Osteoblast (primary cell): ENCODE measurements at regions not wholly inside any gene's neighbourhood (a gene's known extent, or its start where the extent isn't known, plus 50 kb on each side); places are given as distances from the start of the nearest gene placed in this dataset.
"Not testable (repeated sequence)": the region's sequence is repeated elsewhere in the genome, so short reads cannot be mapped to it uniquely, and the experiment has no call there.

Experiments
- DNase-seq: peaks from one replicate; pipeline ENCODE4 v3.0.0; 2011; ENCODE audit warnings: low spot score, mixed read lengths; ENCODE audit not compliant: insufficient read length; ENCODE audit errors: missing footprints
- H2AFZ ChIP-seq: 2 replicates; pipeline ENCODE4 v1.6.0; 2011; ENCODE audit warnings: mild to moderate bottlenecking, low read length
- H3K27ac ChIP-seq: 2 replicates; pipeline ENCODE4 v1.5.1; 2011; ENCODE audit warnings: mild to moderate bottlenecking, low read depth, low read length, moderate library complexity
- H3K27me3 ChIP-seq: 2 replicates; pipeline ENCODE4 v1.6.0; 2012; ENCODE audit warnings: mild to moderate bottlenecking, control low read depth, inconsistent platforms, low read length, moderate library complexity; ENCODE audit not compliant: insufficient read depth
- H3K36me3 ChIP-seq: 2 replicates; pipeline ENCODE4 v1.5.1; 2011; ENCODE audit warnings: mild to moderate bottlenecking, low read length, control low read depth, moderate library complexity; ENCODE audit not compliant: insufficient read depth
- H3K4me1 ChIP-seq: 2 replicates; pipeline ENCODE4 v1.5.1; 2011; ENCODE audit warnings: mild to moderate bottlenecking, low read length, control low read depth, moderate library complexity; ENCODE audit not compliant: insufficient read depth
- H3K4me2 ChIP-seq: 2 replicates; pipeline ENCODE4 v1.6.0; 2011; ENCODE audit warnings: mild to moderate bottlenecking, low read length; ENCODE audit not compliant: insufficient read depth
- H3K4me3 ChIP-seq: fragments of 200-600 bp; sonication (generic); 3 replicates; pipeline ENCODE4 v1.5.1; 2012; ENCODE audit warnings: mild to moderate bottlenecking, low read length, inconsistent platforms; ENCODE audit not compliant: insufficient read depth
- H3K79me2 ChIP-seq: 2 replicates; pipeline ENCODE4 v1.6.0; 2012; ENCODE audit warnings: mild to moderate bottlenecking, low read length, control low read depth, inconsistent platforms; ENCODE audit not compliant: insufficient read depth
- H3K9me3 ChIP-seq: 2 replicates; pipeline ENCODE4 v1.5.1; 2011; ENCODE audit warnings: low read depth, low read length, control low read depth
- H4K20me1 ChIP-seq: 2 replicates; pipeline ENCODE4 v1.6.0; 2012; ENCODE audit warnings: mild to moderate bottlenecking, low read length, control low read depth; ENCODE audit not compliant: insufficient read depth
- CTCF ChIP-seq: IDR thresholded peaks from 2 replicates; pipeline ENCODE4 v1.5.1; 2011; ENCODE audit warnings: mild to moderate bottlenecking, low read depth, low read length, moderate library complexity; ENCODE audit errors: extremely low read depth

- no peak for TF ChIP-seq CTCF
- Histone ChIP-seq H3K4me1 (no peaks in the 10 kb centered on the region), H3K27me3 (no peaks in the 10 kb centered on the region), H4K20me1 (no peaks in the 10 kb centered on the region), H2AFZ (no peak overlapping the region), H3K9me3 (no peaks in the 10 kb centered on the region), H3K27ac (no peak overlapping the region), H3K79me2 (no peaks in the 10 kb centered on the region), H3K4me2 (no peak overlapping the region), H3K4me3 (no peak overlapping the region), H3K36me3 (no peaks in the 10 kb centered on the region)
- DNase-seq = no peak
Measured at GRCh38 chr3:56954125-56954524, 106.3 kb upstream of the SPATA12 start.

GRCh38 chr3:56952846-56953245 is 107.6 kb upstream of the SPATA12 start:
- Histone ChIP-seq H3K4me3 (no peak overlapping the region), H3K79me2 (no peaks in the 10 kb centered on the region), H3K4me1 (no peaks in the 10 kb centered on the region), H3K27me3 (no peaks in the 10 kb centered on the region), H2AFZ (no peak overlapping the region), H3K27ac (no peak overlapping the region), H3K36me3 (no peaks in the 10 kb centered on the region), H3K9me3 (no peaks in the 10 kb centered on the region), H3K4me2 (no peak overlapping the region), H4K20me1 (no peaks in the 10 kb centered on the region)
- TF ChIP-seq CTCF = no peak
- DNase-seq = no peak

GRCh38 chr3:56952061-56952460 is 108.4 kb upstream of the SPATA12 start:
- H4K20me1 ChIP-seq = no peaks in the 10 kb centered on the region
- no peak for DNase-seq
- H3K9me3 ChIP-seq = no peaks in the 10 kb centered on the region
- H3K4me3 ChIP-seq = no peak overlapping the region
- H3K79me2 ChIP-seq = no peaks in the 10 kb centered on the region
- H3K27me3 ChIP-seq = no peaks in the 10 kb centered on the region
- H2AFZ ChIP-seq = no peak overlapping the region
- no peaks in the 10 kb centered on the region for H3K4me1 ChIP-seq
- H3K36me3 ChIP-seq = no peaks in the 10 kb centered on the region
- TF ChIP-seq CTCF = no peak
- no peak overlapping the region for H3K4me2 ChIP-seq
- H3K27ac ChIP-seq = no peak overlapping the region

- Histone ChIP-seq H3K9me3 (no peaks in the 10 kb centered on the region), H3K4me3 (no peak overlapping the region), H3K4me1 (no peaks in the 10 kb centered on the region), H3K4me2 (no peak overlapping the region), H3K27ac (no peak overlapping the region), H2AFZ (no peak overlapping the region), H3K27me3 (no peaks in the 10 kb centered on the region), H4K20me1 (no peaks in the 10 kb centered on the region), H3K36me3 (no peaks in the 10 kb centered on the region), H3K79me2 (no peaks in the 10 kb centered on the region)
- TF ChIP-seq CTCF = no peak
- DNase-seq = no peak
Measured at GRCh38 chr3:56951366-56951765, 109.1 kb upstream of the SPATA12 start.

- DNase-seq, H4K20me1 ChIP-seq, H3K27ac ChIP-seq, H2AFZ ChIP-seq, H3K4me2 ChIP-seq, H3K4me1 ChIP-seq, H3K79me2 ChIP-seq, H3K27me3 ChIP-seq, H3K36me3 ChIP-seq, H3K9me3 ChIP-seq, H3K4me3 ChIP-seq: not testable (repeated sequence)
Measured at GRCh38 chr3:56945378-56945777, 115.1 kb upstream of the SPATA12 start.
